ENCODE measurements at regions not wholly inside any gene's neighbourhood (a gene's known extent, or its start where the extent isn't known, plus 50 kb on each side); places are given as distances from the start of the nearest gene placed in this dataset.

GRCh38 chr13:95474992-95475391, 77.5 kb upstream of the CLDN10 start:
- no peaks in the 10 kb centered on the region for H3K36me3 ChIP-seq (ENCODE audit: control insufficient read depth, insufficient read depth, low read length)
- no peak for TF ChIP-seq CTCF (IDR thresholded peaks at IDR 0.05; ENCODE audit: insufficient read depth, low read length, severe bottlenecking)
- H3K4me3 ChIP-seq (ENCODE audit: low read depth, low read length): no peak overlapping the region
- H3K27me3 ChIP-seq (ENCODE audit: control insufficient read depth, insufficient read depth, low read length): peaks cover 6% of the 10 kb centered on the region
- FAIRE-seq: no peak
- no peak for DNase-seq (ENCODE audit: low read depth)

- FAIRE-seq: no peak
Observed at GRCh38 chr13:95477187-95477586, 75.3 kb upstream of the CLDN10 start.

GRCh38 chr13:95479731-95480130, 72.8 kb upstream of the CLDN10 start:
- H3K27me3 ChIP-seq (ENCODE audit: control insufficient read depth, insufficient read depth, low read length): peaks cover 6% of the 10 kb centered on the region
- FAIRE-seq: no peak
- no peak for TF ChIP-seq CTCF (IDR thresholded peaks at IDR 0.05; ENCODE audit: insufficient read depth, low read length, severe bottlenecking)
- H3K36me3 ChIP-seq (ENCODE audit: control insufficient read depth, insufficient read depth, low read length): no peaks in the 10 kb centered on the region
- no peak for DNase-seq (ENCODE audit: low read depth)
- H3K4me3 ChIP-seq (ENCODE audit: low read depth, low read length): no peak overlapping the region

More at GRCh38 chr13:95477187-95477586, 75.3 kb upstream of the CLDN10 start:
- H3K27me3 ChIP-seq (ENCODE audit: control insufficient read depth, insufficient read depth, low read length): peaks cover 6% of the 10 kb centered on the region
- no peak for DNase-seq (ENCODE audit: low read depth)
- TF ChIP-seq CTCF (IDR thresholded peaks at IDR 0.05; ENCODE audit: insufficient read depth, low read length, severe bottlenecking): no peak
- H3K4me3 ChIP-seq (ENCODE audit: low read depth, low read length): no peak overlapping the region
- H3K36me3 ChIP-seq (ENCODE audit: control insufficient read depth, insufficient read depth, low read length): no peaks in the 10 kb centered on the region

- no peak for FAIRE-seq
- TF ChIP-seq CTCF (IDR thresholded peaks at IDR 0.05; ENCODE audit: insufficient read depth, low read length, severe bottlenecking): no peak
- Histone ChIP-seq H3K4me3 (ENCODE audit: low read depth, low read length) (no peak overlapping the region), H3K27me3 (ENCODE audit: control insufficient read depth, insufficient read depth, low read length) (peaks cover 6% of the 10 kb centered on the region), H3K36me3 (ENCODE audit: control insufficient read depth, insufficient read depth, low read length) (no peaks in the 10 kb centered on the region)
- no peak for DNase-seq (ENCODE audit: low read depth)
Observed at GRCh38 chr13:95480131-95480545, 72.4 kb upstream of the CLDN10 start.

GRCh38 chr13:95480791-95481780, 71.4 kb upstream of the CLDN10 start:
- Histone ChIP-seq H3K27me3 (ENCODE audit: control insufficient read depth, insufficient read depth, low read length) (peaks cover 6% of the 10 kb centered on the region), H3K4me3 (ENCODE audit: low read depth, low read length) (no peak overlapping the region), H3K36me3 (ENCODE audit: control insufficient read depth, insufficient read depth, low read length) (no peaks in the 10 kb centered on the region)
- FAIRE-seq (no peak), DNase-seq (ENCODE audit: low read depth) (no peak)
- TF ChIP-seq CTCF (IDR thresholded peaks at IDR 0.05; ENCODE audit: insufficient read depth, low read length, severe bottlenecking): no peak
